NB4 (cell line): ENCODE measurements at regions not wholly inside any gene's neighbourhood (a gene's known extent, or its start where the extent isn't known, plus 50 kb on each side); places are given as distances from the start of the nearest gene placed in this dataset.
"Not testable (repeated sequence)": the region's sequence is repeated elsewhere in the genome, so short reads cannot be mapped to it uniquely, and the experiment has no call there.

Source experiments
- CTCF ChIP-seq: IDR thresholded peaks from one replicate; pipeline ENCODE4 v1.5.1; 2012; ENCODE audit warnings: low read depth, low read length
- MYC ChIP-seq: IDR thresholded peaks from 2 replicates; pipeline ENCODE4 v1.6.1; 2011; ENCODE audit warnings: low read depth, low read length
- POLR2A ChIP-seq: IDR thresholded peaks from 2 replicates; pipeline ENCODE4 v1.6.1; 2011; ENCODE audit warnings: mild to moderate bottlenecking; ENCODE audit not compliant: insufficient read length; ENCODE audit errors: extremely low read depth

GRCh38 chr6:94856999-94857398, 720.3 kb upstream of the MANEA start:
- not testable (repeated sequence) for TF ChIP-seq POLR2A, CTCF, MYC
